NCI-H446 treated with DMSO at 0.1 percent for 48 hours (cell line): ENCODE measurements at regions not wholly inside any gene's neighbourhood (a gene's known extent, or its start where the extent isn't known, plus 50 kb on each side); places are given as distances from the start of the nearest gene placed in this dataset.

ENCODE experiments used
- DNase-seq: peaks from one replicate; lab custom pipeline; 2025; lab: John Stamatoyannopoulos, UW

- DNase-seq: no peak
These were observed 83.0 kb downstream of the CMPK2 start for GRCh38 chr2:6782517-6783237.

- no peak for DNase-seq
These were observed 82.5 kb downstream of the CMPK2 start for GRCh38 chr2:6783238-6783614.

- no peak for DNase-seq
These were observed 81.4 kb downstream of the CMPK2 start for GRCh38 chr2:6784291-6784690.

- no peak for DNase-seq
These were observed 80.2 kb downstream of the CMPK2 start for GRCh38 chr2:6785493-6785892.

- DNase-seq: no peak
These were observed 78.3 kb downstream of the CMPK2 start for GRCh38 chr2:6787376-6787775.

- no peak for DNase-seq
These were observed 77.1 kb downstream of the CMPK2 start for GRCh38 chr2:6788614-6789013.

GRCh38 chr2:6789559-6790138 lies 76.1 kb downstream of the CMPK2 start:
- no peak for DNase-seq

GRCh38 chr2:6791682-6792081 lies 74.0 kb downstream of the CMPK2 start:
- DNase-seq: no peak

- DNase-seq: no peak
These were observed 72.8 kb downstream of the CMPK2 start for GRCh38 chr2:6792883-6793282.

- no peak for DNase-seq
These were observed 72.3 kb downstream of the CMPK2 start for GRCh38 chr2:6793371-6793770.

- no peak for DNase-seq
These were observed 71.8 kb downstream of the CMPK2 start for GRCh38 chr2:6793913-6794312.

- DNase-seq: no peak
These were observed 71.3 kb downstream of the CMPK2 start for GRCh38 chr2:6794448-6794847.
